NCI-H1048 (cell line): ENCODE measurements at regions not wholly inside any gene's neighbourhood (a gene's known extent, or its start where the extent isn't known, plus 50 kb on each side); places are given as distances from the start of the nearest gene placed in this dataset.
"Not testable (repeated sequence)": the region's sequence is repeated elsewhere in the genome, so short reads cannot be mapped to it uniquely, and the experiment has no call there.

Experiments used
- DNase-seq: peaks from one replicate; lab custom pipeline; 2025; lab: John Stamatoyannopoulos, UW

- no peak for DNase-seq
These were observed 396.2 kb downstream of the UTRN start for GRCh38 chr6:144681334-144681733.

GRCh38 chr6:144683216-144684070 lies 398.3 kb downstream of the UTRN start:
- DNase-seq, result no peak

GRCh38 chr6:144688713-144689112 lies 403.6 kb downstream of the UTRN start:
- DNase-seq, result no peak

- no peak for DNase-seq
These were observed 404.4 kb downstream of the UTRN start for GRCh38 chr6:144689503-144690040.

DNA sequence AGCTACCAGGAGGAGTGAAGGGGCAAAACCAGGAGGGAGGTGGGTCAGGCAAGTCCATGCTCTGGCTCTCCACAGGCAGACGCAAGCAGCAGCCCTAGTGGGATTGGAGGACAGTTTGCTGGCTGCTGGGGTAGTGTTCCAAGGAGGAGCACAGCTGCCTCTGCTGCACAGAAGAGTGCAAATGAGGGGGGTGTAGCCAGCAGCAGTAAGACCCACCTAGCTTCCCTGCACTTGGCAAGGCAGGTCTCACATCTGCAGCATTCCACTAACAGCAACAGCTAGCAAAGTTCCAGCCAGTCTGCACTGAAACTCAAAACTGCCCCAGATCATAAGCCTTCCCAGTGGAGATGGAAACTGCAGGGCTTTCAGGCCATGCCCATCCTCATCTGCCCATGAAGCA lies 405.0 kb downstream of the UTRN start:
- DNase-seq, result no peak

DNA sequence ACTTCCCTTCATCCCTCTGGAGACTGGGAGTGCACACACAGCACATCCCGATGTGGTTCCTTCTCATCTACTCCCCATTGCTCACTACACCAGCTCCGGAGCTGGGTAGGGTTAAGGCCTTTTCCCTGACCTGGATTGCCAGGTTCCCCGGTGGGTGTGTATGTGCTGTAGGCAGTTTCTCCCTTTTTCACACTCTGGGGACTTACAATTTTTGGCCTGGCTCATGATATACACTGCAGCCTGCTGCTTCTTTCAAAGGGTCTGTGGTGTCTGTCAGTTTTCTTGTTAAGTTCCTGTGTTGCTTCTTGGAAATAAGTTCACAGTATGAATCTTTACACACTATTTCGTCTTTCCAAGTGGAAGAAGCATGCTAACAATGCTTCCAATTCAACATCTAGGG lies 405.5 kb downstream of the UTRN start:
- no peak for DNase-seq

- DNase-seq, result not testable (repeated sequence)
These were observed 406.9 kb downstream of the UTRN start for GRCh38 chr6:144692050-144692449.

GRCh38 chr6:144695858-144696533 lies 410.9 kb downstream of the UTRN start:
- no peak for DNase-seq

- no peak for DNase-seq
These were observed 411.7 kb downstream of the UTRN start for GRCh38 chr6:144696610-144697368.

DNA sequence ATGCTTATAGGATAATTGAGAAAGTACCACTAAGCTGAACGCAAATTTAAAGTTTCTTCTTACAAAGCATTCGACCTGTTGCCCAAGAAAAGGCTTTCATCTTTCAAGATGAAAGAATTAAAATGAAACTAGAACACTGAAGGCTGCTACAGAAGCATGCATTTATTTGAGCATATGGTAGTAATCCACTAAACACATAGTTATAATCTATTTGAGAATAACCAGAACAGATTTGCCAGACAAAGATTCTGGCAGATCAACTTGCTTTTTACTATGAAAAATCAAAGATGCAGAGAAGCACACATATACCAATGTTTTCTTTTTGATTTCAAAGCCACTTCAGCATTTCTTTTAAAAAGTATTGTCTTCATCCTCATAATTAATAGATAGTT lies 412.2 kb downstream of the UTRN start:
- no peak for DNase-seq

- no peak for DNase-seq
These were observed 412.7 kb downstream of the UTRN start for GRCh38 chr6:144697801-144698200.

GRCh38 chr6:144702781-144703180 lies 417.6 kb downstream of the UTRN start:
- DNase-seq, result no peak

DNA sequence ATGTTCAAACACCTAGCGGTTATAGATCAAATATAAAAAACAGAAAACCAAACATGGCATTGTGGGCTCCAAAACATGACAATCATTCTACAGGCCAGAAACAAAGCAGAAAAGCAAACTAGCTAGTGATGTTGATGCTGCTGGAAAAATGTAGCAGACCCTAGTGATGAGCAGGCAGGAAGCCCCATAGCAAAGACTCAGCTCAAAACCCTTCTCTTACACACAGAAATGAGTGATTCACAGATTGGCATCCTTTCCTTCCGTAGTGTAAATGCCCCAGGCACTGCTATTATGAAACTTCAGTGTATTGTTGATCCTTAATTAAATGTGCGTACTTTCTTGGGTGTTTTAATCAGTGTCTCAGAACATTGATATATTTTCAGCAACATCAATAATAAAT lies 425.1 kb downstream of the UTRN start:
- DNase-seq, result no peak

GRCh38 chr6:144711661-144712060 lies 426.5 kb downstream of the UTRN start:
- no peak for DNase-seq

DNA sequence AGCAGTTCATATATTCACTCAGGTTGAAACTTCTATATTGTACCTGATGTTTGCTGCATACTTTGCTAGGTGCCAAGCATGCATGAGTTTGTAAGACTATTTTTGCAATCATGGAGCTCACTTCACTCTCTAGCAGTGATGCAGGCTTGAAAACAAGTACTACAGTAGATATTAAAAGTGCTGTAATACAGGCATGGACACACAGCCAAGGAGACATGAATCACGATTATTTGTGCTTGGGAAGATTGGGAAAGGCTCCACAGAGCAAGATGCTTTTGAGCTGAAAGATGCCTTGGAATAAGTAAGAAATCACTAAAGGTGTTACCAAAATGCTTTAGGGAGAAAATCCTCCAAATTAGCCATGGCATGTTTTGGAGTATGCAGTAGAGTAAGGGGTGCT lies 427.4 kb downstream of the UTRN start:
- DNase-seq, result no peak

DNA sequence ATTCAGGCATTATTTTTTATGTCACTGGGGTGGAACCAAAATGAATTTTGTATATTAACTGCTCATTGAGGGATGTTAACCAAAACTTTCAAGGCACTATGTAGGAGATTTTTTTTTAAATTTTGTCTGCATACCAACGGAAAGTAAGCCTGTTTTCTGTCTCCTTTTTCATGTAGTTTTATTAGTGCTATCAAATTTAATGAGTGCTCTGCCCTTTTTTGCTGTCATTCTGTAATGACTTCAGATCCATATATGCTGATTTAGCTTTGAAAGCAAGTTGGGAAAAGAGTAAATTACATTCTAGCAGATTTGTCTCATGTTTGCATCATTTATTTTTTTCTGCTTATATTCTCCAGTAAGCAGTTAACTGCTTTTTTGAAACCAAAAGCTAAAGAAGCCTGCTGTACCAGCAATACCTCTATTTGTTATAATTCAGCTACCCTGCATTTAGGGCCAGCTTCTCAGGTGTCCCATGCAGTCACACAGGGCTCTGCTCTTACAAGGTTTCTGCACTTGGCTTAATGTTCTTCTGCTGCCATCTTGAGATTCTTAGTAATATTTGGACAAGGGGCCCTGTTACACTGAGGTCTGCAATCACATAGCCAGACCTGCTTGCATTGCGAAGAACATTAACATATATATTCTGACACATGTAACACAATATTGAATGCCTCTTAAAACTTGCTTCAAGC lies 429.0 kb downstream of the UTRN start:
- no peak for DNase-seq

GRCh38 chr6:144715344-144715743 lies 430.2 kb downstream of the UTRN start:
- no peak for DNase-seq

GRCh38 chr6:144718431-144718830 lies 433.3 kb downstream of the UTRN start:
- no peak for DNase-seq

DNA sequence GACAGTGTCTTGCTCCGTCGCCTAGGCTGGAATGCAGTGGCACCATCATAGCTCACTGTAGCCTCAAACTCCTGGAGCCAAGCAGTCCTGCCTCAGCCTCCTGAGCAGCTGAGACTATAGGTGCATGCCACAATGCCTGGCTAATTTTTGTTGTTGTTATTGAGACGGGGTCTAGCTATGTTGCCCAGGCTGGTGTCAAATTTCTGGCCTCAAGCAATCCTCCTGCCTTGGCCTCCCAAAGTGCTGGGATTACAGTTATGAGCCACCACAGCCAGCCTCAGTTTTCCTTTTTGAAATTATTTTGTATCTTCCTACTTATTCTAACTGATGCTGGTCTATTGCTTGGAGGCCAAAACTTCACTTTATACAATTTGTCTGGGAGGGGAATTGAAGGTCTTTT lies 436.1 kb downstream of the UTRN start:
- DNase-seq, result no peak

DNA sequence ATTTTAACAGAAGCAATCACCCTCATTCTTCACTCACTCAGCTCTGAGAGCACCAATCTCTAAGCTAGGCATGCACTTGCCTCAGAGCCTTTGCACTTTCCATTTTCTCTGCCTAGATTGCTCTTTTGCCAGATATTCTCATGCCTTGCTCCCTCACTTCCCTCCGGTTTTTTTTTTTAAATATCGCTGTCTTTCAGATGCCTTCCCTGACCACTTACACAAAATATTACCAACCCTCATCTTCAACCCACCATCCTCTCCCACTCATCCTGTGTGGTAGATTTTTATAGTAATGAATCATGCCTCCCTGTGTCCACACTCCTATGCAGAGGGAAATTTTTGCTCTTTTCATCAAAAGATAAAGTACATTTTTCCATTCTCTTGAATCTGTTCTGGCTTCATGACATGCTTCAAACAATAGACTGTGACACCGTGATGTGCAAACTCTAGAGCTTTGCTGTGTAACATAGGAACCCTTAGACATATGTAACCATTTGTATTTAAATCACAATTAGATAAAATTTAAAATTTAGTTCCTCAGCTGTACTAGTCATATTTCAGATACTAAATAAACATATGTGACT lies 437.1 kb downstream of the UTRN start:
- no peak for DNase-seq

DNA sequence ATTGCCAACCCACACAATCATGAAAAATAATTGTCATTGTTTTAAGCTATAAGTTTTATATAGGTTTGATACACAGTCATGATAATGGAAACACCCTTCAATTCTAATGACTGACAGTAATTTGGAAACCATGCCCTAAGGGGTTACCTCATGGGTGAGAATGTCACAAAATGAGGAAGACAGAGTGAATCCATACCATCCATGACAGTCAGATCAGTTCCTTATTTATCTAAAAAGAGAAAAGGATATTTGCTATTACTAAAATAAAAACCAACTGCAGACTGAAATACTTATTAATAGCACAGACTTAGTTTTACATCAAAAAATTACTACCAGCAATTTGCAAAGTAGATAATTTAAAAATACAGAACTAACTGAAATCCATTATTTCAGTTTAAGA lies 437.8 kb downstream of the UTRN start:
- no peak for DNase-seq

DNA sequence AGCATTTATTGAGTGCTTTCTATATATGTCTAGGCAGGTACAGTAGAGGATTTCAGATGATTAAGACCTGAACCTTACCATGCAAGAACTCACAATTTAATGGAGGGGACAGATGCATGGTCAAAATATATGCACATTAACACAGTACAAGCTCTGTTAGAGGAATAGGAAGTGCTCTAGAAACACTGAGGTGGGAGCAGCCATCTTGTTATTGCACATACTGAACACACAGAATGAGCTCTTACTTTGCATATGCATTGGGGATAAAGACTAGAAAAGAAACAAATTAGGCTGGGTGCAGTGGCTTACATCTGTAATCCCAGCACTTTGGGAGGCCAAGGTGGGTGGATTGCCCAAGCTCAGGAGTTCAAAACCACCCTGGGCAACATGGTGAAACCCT lies 438.3 kb downstream of the UTRN start:
- no peak for DNase-seq
